Large intestine (tissue), 3 donors: ENCODE measurements at regions not wholly inside any gene's neighbourhood (a gene's known extent, or its start where the extent isn't known, plus 50 kb on each side); places are given as distances from the start of the nearest gene placed in this dataset.

Experiments
- DNase-seq, 2 donors: peaks; one replicate each; pipeline versions ENCODE4 v3.0.0 to v3.0.0-alpha.2; 2013
- H3K27ac ChIP-seq: one replicate; pipeline ENCODE4 v1.5.1; 2013; ENCODE audit warnings: low read length
- H3K27me3 ChIP-seq: 2 replicates; pipeline ENCODE4 v1.6.1; 2013; ENCODE audit warnings: low read length; ENCODE audit not compliant: control insufficient read depth, insufficient read depth
- H3K36me3 ChIP-seq: 2 replicates; pipeline ENCODE4 v1.6.1; 2013; ENCODE audit warnings: low read length; ENCODE audit not compliant: control insufficient read depth, insufficient read depth
- H3K4me1 ChIP-seq: one replicate; pipeline ENCODE4 v1.6.1; 2013; ENCODE audit warnings: low read length; ENCODE audit not compliant: control insufficient read depth, insufficient read depth
- H3K4me3 ChIP-seq: one replicate; pipeline ENCODE4 v1.5.1; 2013; ENCODE audit warnings: low read length
- H3K9me3 ChIP-seq: one replicate; pipeline ENCODE4 v1.6.1; 2013; ENCODE audit warnings: mild to moderate bottlenecking, low read depth, low read length, moderate library complexity; ENCODE audit not compliant: control insufficient read depth
- WGBS: methylation state at CpG from one replicate; pipeline ENCODE4 v1.1.5; 2013; ENCODE audit warnings: low lambda C conversion rate; ENCODE audit not compliant: insufficient coverage; 5-methylcytosine and 5-hydroxymethylcytosine counted together

- Histone ChIP-seq H3K27ac (no peak overlapping the region), H3K4me3 (no peak overlapping the region), H3K9me3 (no peaks in the 10 kb centered on the region), H3K4me1 (no peaks in the 10 kb centered on the region), H3K36me3 (no peaks in the 10 kb centered on the region), H3K27me3 (no peaks in the 10 kb centered on the region)
- no peak for DNase-seq
- 100% methylated on average over 1 of the region's 9 CpGs for WGBS
Observed at GRCh38 chr21:35333831-35334618, 284.9 kb upstream of the RUNX1 start.

- H3K9me3 ChIP-seq: no peaks in the 10 kb centered on the region
- 86% methylated on average over 2 of the region's 5 CpGs for WGBS
- no peak overlapping the region for H3K4me3 ChIP-seq
- H3K36me3 ChIP-seq: no peaks in the 10 kb centered on the region
- H3K4me1 ChIP-seq: no peaks in the 10 kb centered on the region
- no peak overlapping the region for H3K27ac ChIP-seq
- no peaks in the 10 kb centered on the region for H3K27me3 ChIP-seq
- no peak for DNase-seq
Observed at GRCh38 chr21:35332841-35333426, 283.8 kb upstream of the RUNX1 start.

GRCh38 chr21:35329940-35330660 lies 281.0 kb upstream of the RUNX1 start:
- DNase-seq: no peak
- H3K27me3 ChIP-seq: no peaks in the 10 kb centered on the region
- 70% methylated on average over 2 of the region's 4 CpGs for WGBS
- no peak overlapping the region for H3K27ac ChIP-seq
- no peaks in the 10 kb centered on the region for H3K4me1 ChIP-seq
- no peaks in the 10 kb centered on the region for H3K9me3 ChIP-seq
- H3K36me3 ChIP-seq: no peaks in the 10 kb centered on the region
- no peak overlapping the region for H3K4me3 ChIP-seq

DNA sequence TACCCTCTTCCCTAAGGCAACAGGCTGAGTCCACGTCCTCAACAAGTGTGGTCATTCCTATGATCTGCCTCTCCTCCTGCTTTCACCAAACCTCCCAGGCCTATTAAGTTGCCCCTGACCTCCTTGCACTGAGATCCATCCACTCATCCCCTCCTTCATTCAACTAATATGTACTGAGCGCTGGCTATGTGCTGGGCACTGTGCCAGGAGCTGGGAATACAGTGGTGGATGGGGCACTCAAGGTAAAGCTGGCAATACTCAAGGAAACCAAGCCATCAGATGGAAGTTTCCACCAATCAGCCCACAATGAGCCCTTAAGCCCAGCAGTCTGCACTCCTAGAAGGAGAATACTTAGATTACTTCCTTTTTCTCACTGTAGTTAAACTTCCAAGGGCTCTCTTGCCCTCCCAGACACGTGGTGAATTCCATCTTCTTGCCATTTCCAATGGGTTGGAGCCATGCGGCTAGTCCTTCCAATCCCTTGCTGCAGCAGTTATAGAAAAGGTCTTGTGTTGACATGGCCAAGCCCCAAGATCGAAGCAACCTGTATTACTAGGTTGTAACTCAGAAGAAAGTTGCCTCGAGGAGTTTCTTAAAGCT lies 279.9 kb upstream of the RUNX1 start:
- Histone ChIP-seq H3K9me3 (no peaks in the 10 kb centered on the region), H3K4me1 (no peaks in the 10 kb centered on the region), H3K27me3 (no peaks in the 10 kb centered on the region), H3K36me3 (no peaks in the 10 kb centered on the region), H3K27ac (no peak overlapping the region), H3K4me3 (no peak overlapping the region)
- no peak for DNase-seq
- no CpG with 5 or more reads among the region's 6 CpGs for WGBS

DNA sequence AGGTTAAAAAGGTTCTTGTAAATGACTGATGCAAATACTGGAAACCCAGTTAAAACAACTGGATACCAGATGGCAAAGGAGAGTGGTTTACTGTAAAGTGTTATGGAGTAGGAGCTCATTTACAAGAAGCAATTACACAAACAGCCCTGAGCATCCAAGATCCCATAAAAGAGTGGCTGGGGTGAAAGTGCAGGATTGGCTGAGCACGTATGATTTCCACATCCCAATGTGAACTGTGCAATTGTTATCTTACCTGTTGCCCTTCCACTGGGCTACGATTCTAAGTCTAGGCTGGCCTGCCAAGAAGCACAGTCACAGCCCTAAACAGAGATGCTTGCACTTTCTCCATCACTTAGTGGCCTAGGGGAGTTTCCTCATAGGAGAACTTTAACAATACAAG lies 277.6 kb upstream of the RUNX1 start:
- no peak overlapping the region for H3K27ac ChIP-seq
- no peaks in the 10 kb centered on the region for H3K36me3 ChIP-seq
- no peak overlapping the region for H3K4me3 ChIP-seq
- H3K27me3 ChIP-seq: no peaks in the 10 kb centered on the region
- H3K4me1 ChIP-seq: no peaks in the 10 kb centered on the region
- H3K9me3 ChIP-seq: no peaks in the 10 kb centered on the region
- no CpG with 5 or more reads among the region's 2 CpGs for WGBS
- peak in 1 of 2 donors; percentile 43 for DNase-seq

DNA sequence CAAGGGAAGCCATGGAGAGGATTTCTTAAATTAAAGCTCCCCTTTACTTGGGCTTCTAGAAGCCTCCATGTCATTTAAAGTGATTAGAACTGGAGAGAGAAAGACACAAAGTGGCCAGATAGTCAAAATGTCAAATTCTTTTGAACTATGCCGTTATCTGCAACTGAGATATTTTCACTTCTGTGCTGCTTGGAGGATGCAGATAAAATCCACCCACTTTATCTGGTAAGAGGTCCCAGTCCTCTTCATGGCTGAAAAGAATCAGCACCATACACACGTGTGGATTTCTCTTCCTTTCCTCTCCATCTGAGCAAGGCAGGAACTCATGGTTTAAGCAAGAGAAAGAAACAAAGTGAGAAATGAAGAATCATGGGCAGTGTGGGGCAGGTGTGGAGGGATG lies 276.9 kb upstream of the RUNX1 start:
- H3K27ac ChIP-seq: no peak overlapping the region
- no peaks in the 10 kb centered on the region for H3K36me3 ChIP-seq
- no peaks in the 10 kb centered on the region for H3K9me3 ChIP-seq
- no peak overlapping the region for H3K4me3 ChIP-seq
- no CpG with 5 or more reads among the region's 2 CpGs for WGBS
- no peaks in the 10 kb centered on the region for H3K4me1 ChIP-seq
- H3K27me3 ChIP-seq: no peaks in the 10 kb centered on the region
- DNase-seq: no peak

DNA sequence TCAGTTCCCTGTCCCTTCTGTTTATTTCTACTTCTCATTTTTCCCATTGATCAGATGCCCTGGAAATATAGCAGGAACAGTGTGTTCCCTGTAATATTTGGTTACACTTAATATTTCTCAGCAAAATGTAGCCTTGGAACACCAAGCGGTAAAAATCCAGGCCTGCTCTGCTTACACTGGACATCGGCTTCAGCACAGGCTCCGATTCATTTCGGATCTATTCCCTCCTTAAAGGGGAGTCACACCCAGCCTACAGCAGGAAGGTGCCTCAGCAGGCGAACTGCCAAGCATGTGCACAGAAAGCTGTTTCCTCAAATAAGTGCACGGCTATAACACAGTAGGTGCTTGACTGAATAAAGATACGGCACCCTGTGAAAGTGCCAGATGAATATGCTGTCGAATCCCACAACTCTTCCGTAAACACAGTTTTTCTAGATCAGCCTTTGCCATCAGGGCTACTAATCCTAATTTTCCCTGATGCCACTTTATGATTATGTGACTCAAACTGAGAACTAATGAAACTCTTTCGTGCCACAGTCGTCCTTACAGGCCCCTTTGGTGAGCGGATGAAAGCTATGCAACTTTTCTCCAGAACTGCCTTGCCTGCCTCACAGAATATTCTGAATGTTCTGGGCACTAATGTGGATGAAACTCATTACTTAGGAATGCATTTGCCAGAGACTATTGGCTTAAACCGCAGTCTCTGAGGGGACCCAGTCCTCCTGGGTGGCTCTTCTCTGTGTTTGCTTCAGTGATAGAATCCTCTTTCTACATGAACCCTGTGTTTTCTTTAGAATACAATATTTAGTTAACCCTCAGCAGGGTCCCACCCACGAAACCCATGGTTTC lies 275.5 kb upstream of the RUNX1 start:
- Histone ChIP-seq H3K9me3 (no peaks in the 10 kb centered on the region), H3K4me1 (no peaks in the 10 kb centered on the region), H3K4me3 (no peak overlapping the region), H3K27me3 (no peaks in the 10 kb centered on the region), H3K36me3 (no peaks in the 10 kb centered on the region), H3K27ac (no peak overlapping the region)
- 92% methylated on average over 4 of the region's 14 CpGs for WGBS
- no peak for DNase-seq

DNA sequence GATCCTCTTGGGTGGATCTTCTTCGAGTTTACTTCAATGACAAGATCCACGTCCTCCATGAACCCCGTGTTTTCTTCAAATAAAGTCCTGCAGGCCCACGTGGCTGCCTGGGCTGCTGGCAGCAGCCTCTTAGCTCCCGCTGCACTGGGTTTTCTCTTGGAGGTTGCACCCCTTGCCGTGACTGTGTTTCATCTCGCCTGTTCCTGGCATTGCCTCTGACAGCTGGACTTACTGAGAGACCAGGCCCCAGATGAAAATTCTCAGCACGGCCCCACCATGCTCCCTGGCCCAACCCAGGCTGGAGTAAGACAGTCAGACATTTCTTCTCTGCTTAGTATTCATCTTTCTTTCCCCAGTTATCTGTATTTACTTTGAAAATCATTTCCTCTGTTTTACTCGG lies 274.8 kb upstream of the RUNX1 start:
- Histone ChIP-seq H3K27me3 (peaks cover 2% of the 10 kb centered on the region), H3K9me3 (no peaks in the 10 kb centered on the region), H3K4me1 (no peaks in the 10 kb centered on the region), H3K36me3 (no peaks in the 10 kb centered on the region), H3K27ac (no peak overlapping the region), H3K4me3 (no peak overlapping the region)
- peak in 1 of 2 donors; percentile 20 for DNase-seq
- 33% methylated on average over 1 of the region's 9 CpGs for WGBS

- WGBS: no CpG with 5 or more reads among the region's 8 CpGs
- Histone ChIP-seq H3K36me3 (no peaks in the 10 kb centered on the region), H3K9me3 (no peaks in the 10 kb centered on the region), H3K27ac (no peak overlapping the region), H3K4me3 (no peak overlapping the region), H3K27me3 (peaks cover 2% of the 10 kb centered on the region), H3K4me1 (peaks cover 3% of the 10 kb centered on the region)
- DNase-seq: no peak
Observed at GRCh38 chr21:35321322-35322200, 272.5 kb upstream of the RUNX1 start.
